Left cardiac atrium (tissue), 4 donors: ENCODE measurements at regions not wholly inside any gene's neighbourhood (a gene's known extent, or its start where the extent isn't known, plus 50 kb on each side); places are given as distances from the start of the nearest gene placed in this dataset.

Source experiments
- ATAC-seq, 2 donors: fragments of 200-7000 bp; cut with Tn5 transposase; one replicate each; pipeline ENCODE4 v1.9.1; 2020; ENCODE audit warnings: mild to moderate bottlenecking in 2 of 2, moderate library complexity in 2 of 2
- DNase-seq: peaks from one replicate; pipeline ENCODE4 v3.0.0-alpha.2; 2020
- intact Hi-C, 2 donors: fragments of 100-400 bp; cut with DNase I; formaldehyde crosslinking; loops; one replicate each; pipeline versions ENCODE4 v1.14.1 to v1.15.1; 2022 to 2023
- donor health status: DM: no; HTN: yes; CAD: no.
- donor health status: DM: no; HTN: yes; CAD: no; lungs with severe emphysema.
- donor health status: DM: yes; HTN: yes; CAD: no.
- donor health status: Dilated cardiomyopathy.

GRCh38 chr14:104519721-104520120 is 59.8 kb upstream of the C14orf180 start:
- intact Hi-C loops: no loop called here
- ATAC-seq: no peak
- peak; percentile 3 for DNase-seq

- peak; percentile 4 for DNase-seq
- no peak for ATAC-seq
- intact Hi-C loops: no loop called here
These were observed 58.7 kb upstream of the C14orf180 start for GRCh38 chr14:104520620-104521410.

GRCh38 chr14:104521816-104522745 is 57.5 kb upstream of the C14orf180 start:
- intact Hi-C loops: no loop called here
- ATAC-seq: no peak
- DNase-seq: no peak

- DNase-seq: peak; percentile 2
- no peak for ATAC-seq
- intact Hi-C loops: no loop called here
These were observed 56.5 kb upstream of the C14orf180 start for GRCh38 chr14:104522926-104523545.

- no peak for DNase-seq
- ATAC-seq: no peak
- intact Hi-C loops: no loop called here
These were observed 56.0 kb upstream of the C14orf180 start for GRCh38 chr14:104523546-104523935.

GRCh38 chr14:104524726-104525125 is 54.8 kb upstream of the C14orf180 start:
- no peak for ATAC-seq
- DNase-seq: no peak
- intact Hi-C loops: no loop called here

- ATAC-seq (no peak), DNase-seq (no peak)
- intact Hi-C loops: no loop called here
These were observed 52.6 kb upstream of the C14orf180 start for GRCh38 chr14:104526723-104527645.

GRCh38 chr14:104527857-104528459 is 51.6 kb upstream of the C14orf180 start:
- ATAC-seq (no peak), DNase-seq (no peak)
- intact Hi-C loops: no loop called here

- intact Hi-C loops: no loop called here
- ATAC-seq (no peak), DNase-seq (no peak)
These were observed 51.1 kb upstream of the C14orf180 start for GRCh38 chr14:104528496-104528895.
